Stimulated activated effector memory CD8-positive, alpha-beta T cell treated with anti-CD3 and anti-CD28 coated beads, Interleukin-12 subunit alpha, Interleukin-12 subunit beta, amount 100 ng/mL, for 72 hours (primary cell): ENCODE measurements at regions not wholly inside any gene's neighbourhood (a gene's known extent, or its start where the extent isn't known, plus 50 kb on each side); places are given as distances from the start of the nearest gene placed in this dataset.

Experiments used
- ATAC-seq: fragments of 150-1000 bp; cut with Tn5 transposase; 2 replicates; pipeline ENCODE4 v1.10.0; 2021
- DNase-seq, 2 donors: peaks; one replicate each; pipeline ENCODE4 v3.0.0; 2021 to 2022; ENCODE audit warnings: low spot score in 2 of 2
- H3K27ac Mint-ChIP-seq: one replicate; pipeline ENCODE4 v1.8.0; 2022; ENCODE audit warnings: mild to moderate bottlenecking, mixed read lengths
- H3K36me3 Mint-ChIP-seq: one replicate; pipeline ENCODE4 v1.8.0; 2022; ENCODE audit warnings: mild to moderate bottlenecking, mixed read lengths
- H3K4me1 Mint-ChIP-seq: one replicate; pipeline ENCODE4 v1.8.0; 2022; ENCODE audit warnings: mixed read lengths
- H3K4me3 Mint-ChIP-seq: one replicate; pipeline ENCODE4 v1.8.0; 2022; ENCODE audit warnings: mild to moderate bottlenecking, mixed read lengths
- H3K9me3 Mint-ChIP-seq: one replicate; pipeline ENCODE4 v1.8.0; 2022; ENCODE audit warnings: mixed read lengths

GRCh38 chr12:4138051-4138450 is 135.5 kb upstream of the CCND2 start:
- H3K4me3 Mint-ChIP-seq: no peak overlapping the region
- ATAC-seq (no peak), DNase-seq (no peak)
- peaks cover 57% of the 10 kb centered on the region for H3K4me1 Mint-ChIP-seq
- H3K36me3 Mint-ChIP-seq: peaks cover 11% of the 10 kb centered on the region
- H3K27ac Mint-ChIP-seq: no peak overlapping the region
- H3K9me3 Mint-ChIP-seq: no peaks in the 10 kb centered on the region

- DNase-seq (peak in 1 of 2 donors; percentile 37), ATAC-seq (no peak)
- Mint-ChIP-seq H3K4me3 (no peak overlapping the region), H3K36me3 (peaks cover 6% of the 10 kb centered on the region), H3K4me1 (peaks cover 51% of the 10 kb centered on the region), H3K27ac (no peak overlapping the region), H3K9me3 (no peaks in the 10 kb centered on the region)
These were observed 136.1 kb upstream of the CCND2 start for GRCh38 chr12:4137441-4137840.

- DNase-seq (no peak), ATAC-seq (no peak)
- peak overlapping the region; percentile 34 for H3K4me3 Mint-ChIP-seq
- peaks cover 46% of the 10 kb centered on the region for H3K4me1 Mint-ChIP-seq
- peak overlapping the region; percentile 44 for H3K27ac Mint-ChIP-seq
- peaks cover 6% of the 10 kb centered on the region for H3K36me3 Mint-ChIP-seq
- H3K9me3 Mint-ChIP-seq: peaks cover 1% of the 10 kb centered on the region
These were observed 136.5 kb upstream of the CCND2 start for GRCh38 chr12:4137015-4137414.

GRCh38 chr12:4135919-4136605 is 137.5 kb upstream of the CCND2 start:
- Mint-ChIP-seq H3K36me3 (peaks cover 6% of the 10 kb centered on the region), H3K4me1 (peaks cover 37% of the 10 kb centered on the region), H3K27ac (peak overlapping the region; percentile 44), H3K9me3 (peaks cover 5% of the 10 kb centered on the region), H3K4me3 (peak overlapping the region; percentile 34)
- ATAC-seq: peak; percentile 93
- no peak for DNase-seq

GRCh38 chr12:4134448-4135263 is 138.9 kb upstream of the CCND2 start:
- H3K4me3 Mint-ChIP-seq: no peak overlapping the region
- H3K9me3 Mint-ChIP-seq: peaks cover 5% of the 10 kb centered on the region
- peaks cover 28% of the 10 kb centered on the region for H3K4me1 Mint-ChIP-seq
- H3K36me3 Mint-ChIP-seq: peaks cover 6% of the 10 kb centered on the region
- H3K27ac Mint-ChIP-seq: no peak overlapping the region
- no peak for ATAC-seq
- no peak for DNase-seq

GRCh38 chr12:4133636-4134447 is 139.7 kb upstream of the CCND2 start:
- H3K36me3 Mint-ChIP-seq: peaks cover 6% of the 10 kb centered on the region
- no peak overlapping the region for H3K27ac Mint-ChIP-seq
- H3K4me1 Mint-ChIP-seq: peaks cover 28% of the 10 kb centered on the region
- DNase-seq (no peak), ATAC-seq (no peak)
- H3K4me3 Mint-ChIP-seq: no peak overlapping the region
- H3K9me3 Mint-ChIP-seq: peaks cover 5% of the 10 kb centered on the region

- ATAC-seq (no peak), DNase-seq (no peak)
- Mint-ChIP-seq H3K36me3 (peaks cover 6% of the 10 kb centered on the region), H3K9me3 (peaks cover 5% of the 10 kb centered on the region), H3K4me1 (peaks cover 28% of the 10 kb centered on the region), H3K27ac (no peak overlapping the region), H3K4me3 (no peak overlapping the region)
These were observed 140.5 kb upstream of the CCND2 start for GRCh38 chr12:4133029-4133428.

GRCh38 chr12:4121506-4122020 is 152.0 kb upstream of the CCND2 start:
- no peak overlapping the region for H3K27ac Mint-ChIP-seq

GRCh38 chr12:4120316-4120917 is 153.1 kb upstream of the CCND2 start:
- no peak overlapping the region for H3K27ac Mint-ChIP-seq
- DNase-seq (peak in 1 of 2 donors; percentile 47), ATAC-seq (no peak)
- no peak overlapping the region for H3K4me3 Mint-ChIP-seq
- peaks cover 39% of the 10 kb centered on the region for H3K4me1 Mint-ChIP-seq
- no peaks in the 10 kb centered on the region for H3K9me3 Mint-ChIP-seq
- H3K36me3 Mint-ChIP-seq: no peaks in the 10 kb centered on the region

More at GRCh38 chr12:4121506-4122020, 152.0 kb upstream of the CCND2 start:
- no peaks in the 10 kb centered on the region for H3K9me3 Mint-ChIP-seq
- no peak overlapping the region for H3K4me3 Mint-ChIP-seq
- peaks cover 33% of the 10 kb centered on the region for H3K4me1 Mint-ChIP-seq
- ATAC-seq (no peak), DNase-seq (peak in 1 of 2 donors; percentile 42)
- no peaks in the 10 kb centered on the region for H3K36me3 Mint-ChIP-seq

- peak overlapping the region; percentile 85 for H3K27ac Mint-ChIP-seq
- peak overlapping the region; percentile 72 for H3K4me3 Mint-ChIP-seq
- H3K9me3 Mint-ChIP-seq: no peaks in the 10 kb centered on the region
- DNase-seq (peak in 1 of 2 donors; percentile 80), ATAC-seq (peak; percentile 92)
- H3K36me3 Mint-ChIP-seq: no peaks in the 10 kb centered on the region
- H3K4me1 Mint-ChIP-seq: peaks cover 47% of the 10 kb centered on the region
These were observed 154.3 kb upstream of the CCND2 start for GRCh38 chr12:4119157-4119761.

- DNase-seq (peak in 1 of 2 donors; percentile 69), ATAC-seq (peak; percentile 60)
- H3K27ac Mint-ChIP-seq: peak overlapping the region; percentile 85
- no peaks in the 10 kb centered on the region for H3K9me3 Mint-ChIP-seq
- H3K4me1 Mint-ChIP-seq: peaks cover 47% of the 10 kb centered on the region
- H3K36me3 Mint-ChIP-seq: no peaks in the 10 kb centered on the region
- H3K4me3 Mint-ChIP-seq: peak overlapping the region; percentile 72
These were observed 154.9 kb upstream of the CCND2 start for GRCh38 chr12:4118601-4119156.

- peaks cover 54% of the 10 kb centered on the region for H3K4me1 Mint-ChIP-seq
- peak overlapping the region; percentile 85 for H3K27ac Mint-ChIP-seq
- peak overlapping the region; percentile 72 for H3K4me3 Mint-ChIP-seq
- DNase-seq: peak in 1 of 2 donors; percentile 48
- no peak for ATAC-seq
- no peaks in the 10 kb centered on the region for H3K36me3 Mint-ChIP-seq
- no peaks in the 10 kb centered on the region for H3K9me3 Mint-ChIP-seq
These were observed 155.5 kb upstream of the CCND2 start for GRCh38 chr12:4118017-4118510.

GRCh38 chr12:4117386-4118016 is 156.1 kb upstream of the CCND2 start:
- DNase-seq (peak in 1 of 2 donors; percentile 47), ATAC-seq (no peak)
- Mint-ChIP-seq H3K36me3 (no peaks in the 10 kb centered on the region), H3K9me3 (no peaks in the 10 kb centered on the region), H3K27ac (peak overlapping the region; percentile 85), H3K4me3 (peak overlapping the region; percentile 72), H3K4me1 (peaks cover 59% of the 10 kb centered on the region)
